A673 (cell line): ENCODE measurements at regions not wholly inside any gene's neighbourhood (a gene's known extent, or its start where the extent isn't known, plus 50 kb on each side); places are given as distances from the start of the nearest gene placed in this dataset.

Experiments used
- EZH2 ChIP-seq: fragments of 200-600 bp; sonication (generic); IDR thresholded peaks from 2 replicates; pipeline ENCODE4 v1.6.1; 2017; ENCODE audit warnings: borderline replicate concordance, low read depth, mild to moderate bottlenecking, mixed read lengths, antibody characterized with exemption, low read length; ENCODE audit not compliant: poor library complexity, severe bottlenecking
- TF ChIP-seq, protein P1 (sequence below): fragments of 300-800, 200-600 bp; sonication (generic); conservative IDR thresholded peaks from 2 replicates; pipeline ENCODE4 v1.5.1; 2017; ENCODE audit warnings: low read depth, mild to moderate bottlenecking, antibody characterized with exemption, low read length, moderate library complexity, mixed read lengths

GRCh38 chr21:15273244-15273643 is 208.4 kb upstream of the NRIP1 start:
- TF ChIP-seq, protein P1, sequence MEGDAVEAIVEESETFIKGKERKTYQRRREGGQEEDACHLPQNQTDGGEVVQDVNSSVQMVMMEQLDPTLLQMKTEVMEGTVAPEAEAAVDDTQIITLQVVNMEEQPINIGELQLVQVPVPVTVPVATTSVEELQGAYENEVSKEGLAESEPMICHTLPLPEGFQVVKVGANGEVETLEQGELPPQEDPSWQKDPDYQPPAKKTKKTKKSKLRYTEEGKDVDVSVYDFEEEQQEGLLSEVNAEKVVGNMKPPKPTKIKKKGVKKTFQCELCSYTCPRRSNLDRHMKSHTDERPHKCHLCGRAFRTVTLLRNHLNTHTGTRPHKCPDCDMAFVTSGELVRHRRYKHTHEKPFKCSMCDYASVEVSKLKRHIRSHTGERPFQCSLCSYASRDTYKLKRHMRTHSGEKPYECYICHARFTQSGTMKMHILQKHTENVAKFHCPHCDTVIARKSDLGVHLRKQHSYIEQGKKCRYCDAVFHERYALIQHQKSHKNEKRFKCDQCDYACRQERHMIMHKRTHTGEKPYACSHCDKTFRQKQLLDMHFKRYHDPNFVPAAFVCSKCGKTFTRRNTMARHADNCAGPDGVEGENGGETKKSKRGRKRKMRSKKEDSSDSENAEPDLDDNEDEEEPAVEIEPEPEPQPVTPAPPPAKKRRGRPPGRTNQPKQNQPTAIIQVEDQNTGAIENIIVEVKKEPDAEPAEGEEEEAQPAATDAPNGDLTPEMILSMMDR: no peak
- TF ChIP-seq EZH2: no peak
